Fibroblast of skin of right quadriceps (primary cell): ENCODE measurements at regions not wholly inside any gene's neighbourhood (a gene's known extent, or its start where the extent isn't known, plus 50 kb on each side); places are given as distances from the start of the nearest gene placed in this dataset.

Experiments used
- DNase-seq: peaks from one replicate; pipeline ENCODE4 v3.0.0-alpha.2; 2013

- DNase-seq: no peak
Observed at GRCh38 chr10:111360260-111360925, 283.6 kb downstream of the ADRA2A start.

GRCh38 chr10:111367531-111367930 lies 290.7 kb downstream of the ADRA2A start:
- DNase-seq: no peak

- DNase-seq: no peak
Observed at GRCh38 chr10:111370101-111370500, 293.3 kb downstream of the ADRA2A start.

- no peak for DNase-seq
Observed at GRCh38 chr10:111373696-111374095, 296.9 kb downstream of the ADRA2A start.

DNA sequence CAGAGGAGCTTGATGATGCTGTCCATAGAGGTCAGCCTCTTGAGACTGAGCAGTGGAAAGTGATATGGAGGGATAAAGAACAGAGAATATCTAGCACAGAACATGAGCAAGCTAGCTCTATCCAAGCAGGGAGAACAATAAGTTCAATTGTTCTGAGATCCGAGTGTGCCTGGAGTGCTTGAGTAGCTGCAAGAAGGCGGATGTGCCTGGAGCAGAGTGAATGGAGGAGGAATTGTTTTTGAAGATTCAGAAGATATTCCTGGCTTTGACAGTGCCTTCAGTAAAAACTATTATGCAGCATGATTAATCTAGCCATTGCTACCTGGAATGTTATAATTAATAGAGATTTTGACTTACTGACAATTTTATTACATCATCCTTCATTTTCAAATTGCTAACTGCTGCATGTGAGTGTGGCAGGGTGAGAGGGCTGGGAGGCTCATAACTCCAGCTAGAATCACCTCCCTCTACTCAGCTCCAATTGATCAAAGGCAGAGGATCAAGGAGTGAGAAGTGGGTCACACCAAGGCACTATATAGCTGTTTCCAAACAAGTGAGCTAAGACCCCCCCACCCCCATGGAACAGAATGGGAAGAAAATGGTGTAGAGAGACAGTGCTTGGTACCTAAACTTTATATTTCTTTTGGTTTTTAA lies 302.8 kb downstream of the ADRA2A start:
- DNase-seq: no peak

GRCh38 chr10:111384556-111384955 lies 307.7 kb downstream of the ADRA2A start:
- no peak for DNase-seq

DNA sequence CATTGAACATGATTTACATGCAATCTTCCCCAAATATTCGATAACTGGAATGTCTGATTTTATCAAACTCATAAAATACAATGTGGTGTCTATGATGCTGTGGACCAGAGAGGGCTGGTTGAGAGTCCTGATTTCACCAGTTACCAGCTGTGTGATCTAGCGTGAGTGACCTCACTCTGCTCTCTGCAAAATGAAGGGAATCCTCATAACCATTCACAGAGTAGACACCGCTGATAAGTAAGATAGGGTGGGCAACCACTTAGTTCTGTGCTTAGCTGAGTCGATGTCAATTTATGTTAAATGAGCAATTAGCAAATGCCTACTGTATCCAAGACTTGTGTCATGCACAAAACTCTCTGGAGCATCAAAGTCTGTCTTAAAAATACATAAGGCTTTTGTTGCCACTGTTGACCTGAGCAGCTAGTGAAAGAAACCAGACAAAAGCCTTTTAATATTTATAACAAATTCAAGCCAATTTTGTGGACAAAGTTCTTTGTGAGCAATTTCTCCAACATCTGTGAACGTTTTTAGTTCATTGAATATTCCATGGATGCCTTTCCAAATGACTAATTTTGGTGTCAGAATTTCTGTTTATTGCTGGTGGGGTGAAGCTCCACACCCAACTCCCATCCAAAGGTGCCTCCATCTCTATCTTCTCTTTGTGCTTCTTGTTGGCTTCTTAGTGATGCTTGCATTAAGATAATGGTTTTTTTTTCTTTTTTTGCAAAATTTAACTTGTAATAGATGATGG lies 314.2 kb downstream of the ADRA2A start:
- DNase-seq: no peak

DNA sequence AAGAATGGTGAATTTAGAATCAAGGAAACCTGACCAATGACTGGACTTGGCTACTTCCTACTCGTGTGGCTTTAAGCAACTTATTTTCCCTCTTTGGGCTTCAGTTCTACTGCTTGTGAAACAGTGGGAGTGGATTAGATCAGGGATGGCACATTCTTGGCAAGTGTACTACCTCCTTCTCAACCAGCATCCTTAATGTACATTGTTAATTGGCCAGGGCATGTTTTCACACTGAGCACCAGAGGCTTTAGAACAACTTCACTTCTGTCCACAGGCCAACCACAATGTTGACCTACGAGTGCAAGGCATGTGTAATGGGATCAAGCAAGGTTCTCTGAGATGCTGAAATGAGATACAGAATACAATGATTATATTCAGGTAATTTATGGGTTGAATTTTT lies 315.3 kb downstream of the ADRA2A start:
- no peak for DNase-seq

- DNase-seq: no peak
Observed at GRCh38 chr10:111392910-111393309, 316.1 kb downstream of the ADRA2A start.

GRCh38 chr10:111410740-111411139 lies 333.9 kb downstream of the ADRA2A start:
- DNase-seq: no peak

GRCh38 chr10:111425459-111425858 lies 348.6 kb downstream of the ADRA2A start:
- DNase-seq: no peak

- no peak for DNase-seq
Observed at GRCh38 chr10:111429288-111430028, 352.6 kb downstream of the ADRA2A start.

- DNase-seq: no peak
Observed at GRCh38 chr10:111430070-111430469, 353.2 kb downstream of the ADRA2A start.

DNA sequence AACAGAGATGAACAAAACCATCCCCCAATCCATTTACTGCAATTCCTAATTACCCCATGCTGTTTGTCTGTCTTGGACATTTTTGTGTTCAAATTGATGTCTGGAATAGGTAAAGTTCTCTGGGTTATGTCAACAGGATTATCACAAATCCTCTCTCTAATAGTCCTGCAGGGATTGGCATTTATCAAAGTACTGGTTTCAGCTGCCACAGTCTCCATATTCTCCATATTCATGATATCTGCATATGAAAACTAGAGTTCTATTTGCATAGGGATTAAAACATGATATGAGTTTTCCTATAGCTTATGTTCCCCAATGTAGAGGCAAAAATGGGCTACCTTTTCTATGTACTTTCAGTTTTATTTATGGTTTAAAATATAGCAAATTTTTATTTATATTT lies 355.8 kb downstream of the ADRA2A start:
- no peak for DNase-seq

- DNase-seq: no peak
Observed at GRCh38 chr10:111435871-111436270, 359.0 kb downstream of the ADRA2A start.

- no peak for DNase-seq
Observed at GRCh38 chr10:111439034-111439842, 362.4 kb downstream of the ADRA2A start.

- DNase-seq: no peak
Observed at GRCh38 chr10:111440501-111440900, 363.7 kb downstream of the ADRA2A start.

DNA sequence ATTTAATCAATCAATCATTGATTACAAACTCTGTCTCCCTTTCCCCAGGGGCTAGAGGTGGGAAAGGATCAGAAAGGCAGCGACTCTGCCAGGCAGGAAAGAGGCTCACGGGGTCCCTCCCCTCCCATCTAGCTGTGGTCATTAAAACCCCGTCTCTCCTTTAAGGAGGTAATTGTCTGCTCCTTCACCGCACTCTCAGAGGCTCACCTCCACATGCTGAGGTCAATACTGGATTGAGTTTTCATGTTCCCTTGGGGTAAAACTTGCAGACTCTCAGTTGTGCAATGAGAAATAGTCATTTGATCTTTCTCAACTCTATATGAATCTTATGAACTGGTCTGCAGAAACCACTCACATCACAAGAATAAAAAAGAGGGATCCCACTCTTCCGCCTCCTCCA lies 368.8 kb downstream of the ADRA2A start:
- no peak for DNase-seq

GRCh38 chr10:111446966-111447365 lies 370.1 kb downstream of the ADRA2A start:
- no peak for DNase-seq

- DNase-seq: no peak
Observed at GRCh38 chr10:111452153-111452552, 375.3 kb downstream of the ADRA2A start.

DNA sequence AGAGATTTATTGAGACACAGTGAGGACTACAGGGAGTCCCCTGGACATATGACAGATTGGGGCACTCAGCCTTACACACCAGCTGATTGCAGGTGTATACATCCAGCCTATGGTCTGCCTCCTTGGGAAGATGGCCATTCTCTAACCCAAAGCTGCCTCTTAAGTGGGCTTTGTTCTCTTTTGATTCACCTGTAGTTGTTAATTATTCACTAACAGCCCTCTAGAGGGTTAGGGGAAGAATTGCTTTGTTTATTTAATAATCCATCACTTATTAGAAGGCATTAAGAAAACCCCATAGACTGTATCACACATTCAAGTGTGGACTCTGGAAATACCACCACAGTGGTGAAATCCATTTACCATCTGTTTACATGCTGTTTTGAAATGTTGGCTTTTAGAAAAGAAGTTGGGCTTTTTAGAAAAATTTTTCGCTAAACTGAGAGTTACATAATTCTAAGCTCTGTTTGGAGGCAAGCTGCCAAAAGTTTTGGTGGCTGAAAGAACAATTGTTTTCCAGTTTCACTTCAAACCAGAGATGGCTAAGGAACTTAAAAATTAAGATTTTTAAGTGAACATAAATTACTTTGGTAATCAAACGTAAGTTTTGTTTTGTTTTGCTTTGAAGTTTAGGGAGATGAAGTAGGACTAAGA lies 379.1 kb downstream of the ADRA2A start:
- DNase-seq: no peak

- DNase-seq: no peak
Observed at GRCh38 chr10:111458256-111458655, 381.4 kb downstream of the ADRA2A start.
